ENCODE measurements at regions not wholly inside any gene's neighbourhood (a gene's known extent, or its start where the extent isn't known, plus 50 kb on each side); places are given as distances from the start of the nearest gene placed in this dataset.

DNA sequence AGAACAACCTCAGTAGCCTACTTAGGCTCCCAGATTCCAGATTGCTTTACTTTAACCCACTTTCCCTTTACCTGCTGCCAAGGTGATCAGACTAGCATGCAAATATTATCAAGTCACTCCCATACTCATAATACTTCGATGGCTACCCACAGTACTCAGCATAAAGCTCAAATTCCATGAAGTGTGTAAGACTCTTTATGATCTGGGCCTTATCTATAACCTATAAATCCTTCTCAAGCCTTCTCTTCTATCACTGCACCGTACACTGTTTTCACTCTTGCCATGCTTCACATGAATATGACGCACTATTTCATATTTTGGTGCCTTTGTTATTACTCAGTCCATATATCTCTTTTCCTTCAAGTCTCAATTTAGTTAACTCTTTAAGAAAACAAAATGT, 135.2 kb upstream of the TARS1 start:
- no peak for TF ChIP-seq SOX6 (IDR thresholded peaks at IDR 0.05)
- TF ChIP-seq ZNF561 (CRISPR knock-in tag; conservative IDR thresholded peaks at IDR 0.05): no peak
- TF ChIP-seq, protein P1, sequence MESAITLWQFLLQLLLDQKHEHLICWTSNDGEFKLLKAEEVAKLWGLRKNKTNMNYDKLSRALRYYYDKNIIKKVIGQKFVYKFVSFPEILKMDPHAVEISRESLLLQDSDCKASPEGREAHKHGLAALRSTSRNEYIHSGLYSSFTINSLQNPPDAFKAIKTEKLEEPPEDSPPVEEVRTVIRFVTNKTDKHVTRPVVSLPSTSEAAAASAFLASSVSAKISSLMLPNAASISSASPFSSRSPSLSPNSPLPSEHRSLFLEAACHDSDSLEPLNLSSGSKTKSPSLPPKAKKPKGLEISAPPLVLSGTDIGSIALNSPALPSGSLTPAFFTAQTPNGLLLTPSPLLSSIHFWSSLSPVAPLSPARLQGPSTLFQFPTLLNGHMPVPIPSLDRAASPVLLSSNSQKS (CRISPR knock-in tag; IDR thresholded peaks at IDR 0.05): no peak
- TF ChIP-seq USF2 (CRISPR knock-in tag; IDR thresholded peaks at IDR 0.05): no peak
- no peak for TF ChIP-seq NFYB (IDR thresholded peaks at IDR 0.05; ENCODE audit: extremely low read depth, insufficient read length)
- TF ChIP-seq MCM5 (IDR thresholded peaks at IDR 0.05; ENCODE audit: low read depth): no peak
- TF ChIP-seq ZFX (CRISPR knock-in tag; IDR thresholded peaks at IDR 0.05): no peak
- TF ChIP-seq SIRT6 (IDR thresholded peaks at IDR 0.05; ENCODE audit: low read depth, low read length): no peak
- no peak for TF ChIP-seq BRCA1 (IDR thresholded peaks at IDR 0.05)
- no peak for TF ChIP-seq BRCA1 (CRISPR knock-in tag; IDR thresholded peaks at IDR 0.05)
- no peak for TF ChIP-seq ZNF217 (CRISPR knock-in tag; IDR thresholded peaks at IDR 0.05)
